ENCODE measurements at regions not wholly inside any gene's neighbourhood (a gene's known extent, or its start where the extent isn't known, plus 50 kb on each side); places are given as distances from the start of the nearest gene placed in this dataset.

DNA sequence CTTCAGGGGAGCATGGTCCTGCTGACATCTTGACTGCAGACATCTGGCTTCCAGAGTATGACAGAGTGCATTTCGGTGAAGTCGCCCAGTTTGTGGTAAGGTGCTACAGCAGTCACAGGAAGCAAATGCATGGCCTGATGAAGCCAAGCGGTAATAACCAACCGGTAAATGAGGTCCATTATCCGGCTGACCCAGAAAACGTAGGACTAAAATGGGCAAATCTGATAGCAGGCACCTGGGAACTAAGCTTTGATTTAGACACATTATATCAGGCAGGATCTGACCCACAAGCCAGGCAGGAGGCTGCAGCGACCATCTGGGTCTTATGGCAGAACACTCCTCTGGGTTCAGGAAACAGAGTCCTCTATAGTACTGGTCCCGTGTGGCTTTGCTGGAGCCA, 454.6 kb downstream of the GADD45G start:
- Histone ChIP-seq H3K23me2 (ENCODE audit: low read depth, low read length) (no peaks in the 10 kb centered on the region), H3K36me3 (ENCODE audit: control insufficient read depth in 2 of 4, insufficient read depth in 4 of 4, low read length in 3 of 4) (no peaks in the 10 kb centered on the region), H3K4me1 (replicated peaks in 1 of 4; ENCODE audit: control insufficient read depth in 3 of 4, insufficient read depth in 4 of 4, low read length in 3 of 4) (peaks cover 0 to 7% (median 3%) of the 10 kb centered on the region in 4 experiments; a peak in 3 of 7 replicates), H3K9ac (replicated peaks in 1 of 4; ENCODE audit: extremely low read depth in 1 of 4, low read depth in 3 of 4, low read length in 3 of 4) (no peak overlapping the region), H4K20me1 (replicated peaks in 1 of 2; ENCODE audit: control insufficient read depth in 1 of 2, insufficient read depth in 2 of 2, low read length in 2 of 2) (no peaks in the 10 kb centered on the region), H2AK5ac (ENCODE audit: low read depth, low read length) (no peak overlapping the region), H3K4me2 (ENCODE audit: insufficient read depth in 1 of 2, low read depth in 2 of 2, low read length in 2 of 2) (no peak overlapping the region), H3K23ac (ENCODE audit: insufficient read length) (no peak overlapping the region), H2BK120ac (replicated peaks; ENCODE audit: low read depth, low read length) (no peak overlapping the region), H3K4me3 (ENCODE audit: extremely low read depth in 1 of 4, insufficient read depth in 2 of 4, low read depth in 3 of 4, low read length in 4 of 4) (no peak overlapping the region), H4K5ac (ENCODE audit: insufficient read length, low read depth, low read length) (no peak overlapping the region), H3K79me2 (ENCODE audit: control insufficient read depth in 1 of 2, insufficient read depth in 2 of 2, low read length in 2 of 2) (no peaks in the 10 kb centered on the region), H4K8ac (ENCODE audit: extremely low read depth, insufficient read depth, low read length) (no peak overlapping the region), H3K56ac (replicated peaks; ENCODE audit: insufficient read length, low read depth, low read length) (no peak overlapping the region), H3K9me3 (ENCODE audit: insufficient read depth in 2 of 2, low read depth in 1 of 2, low read length in 1 of 2) (peaks cover 0 to 3% of the 10 kb centered on the region in 2 experiments; a peak in 1 of 4 replicates), H3K4ac (replicated peaks; ENCODE audit: insufficient read length, low read depth, low read length) (no peak overlapping the region), H2BK12ac (ENCODE audit: low read depth, low read length) (no peak overlapping the region), H3K18ac (ENCODE audit: extremely low read depth, low read length) (no peak overlapping the region), H2BK15ac (ENCODE audit: low read length) (no peak overlapping the region), H3K14ac (ENCODE audit: insufficient read length) (no peak overlapping the region), H2BK5ac (ENCODE audit: low read depth, low read length) (no peak overlapping the region), H3K27ac (ENCODE audit: low read depth, low read length) (no peak overlapping the region), H2AFZ (ENCODE audit: low read length) (no peak overlapping the region), H2BK20ac (ENCODE audit: low read length) (no peak overlapping the region), H3K27me3 (replicated peaks in 1 of 4; ENCODE audit: control insufficient read depth in 3 of 4, extremely low read depth in 1 of 4, insufficient read depth in 3 of 4, low read length in 3 of 4) (no peaks in the 10 kb centered on the region), H4K91ac (replicated peaks; ENCODE audit: insufficient read length, low read length) (no peak overlapping the region), H3K79me1 (ENCODE audit: low read depth, low read length) (no peaks in the 10 kb centered on the region)
- ChIA-PET POLR2A (ENCODE audit: partially characterized antibody) (no interaction called here), CTCF (ENCODE audit: partially characterized antibody) (interaction anchor here (0.7 to 1.4 kb wide), 2 partner anchors 12 to 13 kb away, joined by 3 to 5 read pairs; no protein-coding TSS in a partner anchor)
- WGBS, 2 experiments (ENCODE audit: extremely low coverage in 1 of 2, insufficient coverage in 1 of 2, insufficient read length in 1 of 2, insufficient replicate concordance in 2 of 2, low coverage in 1 of 2, low lambda C conversion rate in 2 of 2, missing lambda C conversion rate in 1 of 2): 92% methylated on average over 8 of the region's 8 CpGs; no CpG with 5 or more reads in 1 of the 2 experiments
- DNase-seq (ENCODE audit: low read depth in 1 of 2, low spot score in 2 of 2) (no peak), FAIRE-seq (no peak)
- TF ChIP-seq RNF2 (IDR thresholded peaks at IDR 0.05; ENCODE audit: borderline replicate concordance, low read depth, low read length, missing control alignments, poor library complexity, severe bottlenecking) (no peak), BCL11A (IDR thresholded peaks at IDR 0.05; ENCODE audit: low read depth in 2 of 2, low read length in 2 of 2) (no peak), RFX5 (IDR thresholded peaks at IDR 0.05; ENCODE audit: borderline replicate concordance, low read depth, low read length) (no peak), CHD1 (IDR thresholded peaks at IDR 0.05; ENCODE audit: low read depth, low read length) (no peak), GABPA (IDR thresholded peaks at IDR 0.05; ENCODE audit: borderline replicate concordance, insufficient read depth, low read length) (no peak), ZNF274 (IDR thresholded peaks at IDR 0.05; ENCODE audit: borderline replicate concordance, extremely low read depth, low read length) (no peak), EGR1 (IDR thresholded peaks at IDR 0.05; ENCODE audit: borderline replicate concordance, low read depth, low read length) (no peak), FOSL1 (IDR thresholded peaks at IDR 0.05; ENCODE audit: insufficient read depth, low read depth, low read length) (no peak), HDAC6 (IDR thresholded peaks at IDR 0.05; ENCODE audit: low read depth, low read length) (no peak)
- TF ChIP-seq, protein P1, sequence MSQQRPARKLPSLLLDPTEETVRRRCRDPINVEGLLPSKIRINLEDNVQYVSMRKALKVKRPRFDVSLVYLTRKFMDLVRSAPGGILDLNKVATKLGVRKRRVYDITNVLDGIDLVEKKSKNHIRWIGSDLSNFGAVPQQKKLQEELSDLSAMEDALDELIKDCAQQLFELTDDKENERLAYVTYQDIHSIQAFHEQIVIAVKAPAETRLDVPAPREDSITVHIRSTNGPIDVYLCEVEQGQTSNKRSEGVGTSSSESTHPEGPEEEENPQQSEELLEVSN (IDR thresholded peaks at IDR 0.05): no peak
- TF ChIP-seq, protein P2, sequence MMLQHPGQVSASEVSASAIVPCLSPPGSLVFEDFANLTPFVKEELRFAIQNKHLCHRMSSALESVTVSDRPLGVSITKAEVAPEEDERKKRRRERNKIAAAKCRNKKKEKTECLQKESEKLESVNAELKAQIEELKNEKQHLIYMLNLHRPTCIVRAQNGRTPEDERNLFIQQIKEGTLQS (IDR thresholded peaks at IDR 0.05; ENCODE audit: insufficient read depth, low read depth, low read length): no peak
- TF ChIP-seq, protein P3, sequence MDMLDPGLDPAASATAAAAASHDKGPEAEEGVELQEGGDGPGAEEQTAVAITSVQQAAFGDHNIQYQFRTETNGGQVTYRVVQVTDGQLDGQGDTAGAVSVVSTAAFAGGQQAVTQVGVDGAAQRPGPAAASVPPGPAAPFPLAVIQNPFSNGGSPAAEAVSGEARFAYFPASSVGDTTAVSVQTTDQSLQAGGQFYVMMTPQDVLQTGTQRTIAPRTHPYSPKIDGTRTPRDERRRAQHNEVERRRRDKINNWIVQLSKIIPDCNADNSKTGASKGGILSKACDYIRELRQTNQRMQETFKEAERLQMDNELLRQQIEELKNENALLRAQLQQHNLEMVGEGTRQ (IDR thresholded peaks at IDR 0.05; ENCODE audit: low read length): no peak

Data from H1 (cell line).